Nephron (organoid): ENCODE measurements at regions not wholly inside any gene's neighbourhood (a gene's known extent, or its start where the extent isn't known, plus 50 kb on each side); places are given as distances from the start of the nearest gene placed in this dataset.
"Not testable (repeated sequence)": the region's sequence is repeated elsewhere in the genome, so short reads cannot be mapped to it uniquely, and the experiment has no call there.

ENCODE experiments used
- H3K27ac Mint-ChIP-seq, 3 experiments: 2 replicates each; pipeline ENCODE4 v1.8.0; 2020; ENCODE audit warnings: mixed read lengths in 3 of 3, mild to moderate bottlenecking in 2 of 3, moderate library complexity in 1 of 3
- H3K27me3 Mint-ChIP-seq: 2 replicates; pipeline ENCODE4 v1.8.0; 2021; ENCODE audit warnings: low read depth, mild to moderate bottlenecking, moderate library complexity, mixed read lengths
- H3K36me3 Mint-ChIP-seq: 2 replicates; pipeline ENCODE4 v1.8.0; 2020; ENCODE audit warnings: low read depth, mixed read lengths
- H3K4me1 Mint-ChIP-seq: 2 replicates; pipeline ENCODE4 v1.8.0; 2020; ENCODE audit warnings: mixed read lengths
- H3K4me3 Mint-ChIP-seq, 3 experiments: 2 replicates each; pipeline ENCODE4 v1.8.0; 2020; ENCODE audit warnings: mild to moderate bottlenecking in 3 of 3, mixed read lengths in 3 of 3, moderate library complexity in 2 of 3
- H3K9me3 Mint-ChIP-seq: 2 replicates; pipeline ENCODE4 v1.8.0; 2020; ENCODE audit warnings: mixed read lengths
- TF ChIP-seq, protein P1 (sequence below), 3 experiments: fragments of 200-600 bp; sonication (generic); IDR thresholded peaks; one replicate each; pipeline ENCODE4 v1.5.0; 2021; ENCODE audit warnings: antibody characterized with exemption in 3 of 3; ENCODE audit not compliant: unreplicated experiment in 3 of 3

DNA sequence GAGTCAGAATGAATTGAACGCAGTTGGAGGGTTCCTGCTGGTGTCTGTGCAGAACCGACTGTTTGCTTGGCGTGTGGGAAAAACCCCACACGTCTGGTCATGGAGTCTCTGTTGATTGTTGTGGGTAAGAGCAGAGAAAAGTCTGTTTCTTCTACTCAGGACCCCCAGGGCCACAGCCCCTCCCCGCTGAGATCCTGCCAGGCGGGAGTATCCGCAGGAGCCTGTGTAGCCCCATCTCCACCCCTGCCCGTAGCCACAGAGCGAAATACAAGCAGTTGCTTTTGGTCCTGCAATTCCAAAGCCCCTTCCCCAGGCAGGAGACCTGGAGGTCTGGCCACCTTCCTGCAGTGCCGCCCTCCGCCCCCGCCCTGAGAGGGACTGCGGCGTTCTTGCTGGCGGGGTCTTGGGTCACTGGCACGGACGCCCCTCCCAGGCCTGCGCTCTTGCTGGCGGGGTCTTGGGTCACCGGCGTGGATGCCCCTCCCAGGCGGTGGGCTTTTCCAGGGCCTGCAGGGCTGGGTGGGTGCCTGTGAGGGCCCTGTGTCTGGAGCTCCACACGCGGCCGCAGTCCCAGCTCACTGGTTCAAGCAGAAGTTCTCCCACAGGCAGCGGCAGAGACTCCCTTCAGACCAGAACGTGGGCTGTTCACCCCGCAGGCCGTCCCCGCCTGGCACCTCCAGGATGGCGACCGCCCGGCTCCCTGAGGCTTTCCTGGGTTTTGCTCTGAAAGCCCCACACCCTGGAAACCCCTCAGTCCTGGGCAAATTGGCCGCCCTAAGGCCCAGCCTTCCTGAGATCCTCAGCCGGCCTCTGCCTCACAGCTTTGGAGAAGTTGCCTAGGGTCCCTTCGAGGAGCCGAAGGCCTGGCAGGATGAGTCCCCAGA, 76.0 kb upstream of the CTDP1 start:
- Mint-ChIP-seq H3K27me3 (peaks cover 20% of the 10 kb centered on the region), H3K36me3 (no peaks in the 10 kb centered on the region)

DNA sequence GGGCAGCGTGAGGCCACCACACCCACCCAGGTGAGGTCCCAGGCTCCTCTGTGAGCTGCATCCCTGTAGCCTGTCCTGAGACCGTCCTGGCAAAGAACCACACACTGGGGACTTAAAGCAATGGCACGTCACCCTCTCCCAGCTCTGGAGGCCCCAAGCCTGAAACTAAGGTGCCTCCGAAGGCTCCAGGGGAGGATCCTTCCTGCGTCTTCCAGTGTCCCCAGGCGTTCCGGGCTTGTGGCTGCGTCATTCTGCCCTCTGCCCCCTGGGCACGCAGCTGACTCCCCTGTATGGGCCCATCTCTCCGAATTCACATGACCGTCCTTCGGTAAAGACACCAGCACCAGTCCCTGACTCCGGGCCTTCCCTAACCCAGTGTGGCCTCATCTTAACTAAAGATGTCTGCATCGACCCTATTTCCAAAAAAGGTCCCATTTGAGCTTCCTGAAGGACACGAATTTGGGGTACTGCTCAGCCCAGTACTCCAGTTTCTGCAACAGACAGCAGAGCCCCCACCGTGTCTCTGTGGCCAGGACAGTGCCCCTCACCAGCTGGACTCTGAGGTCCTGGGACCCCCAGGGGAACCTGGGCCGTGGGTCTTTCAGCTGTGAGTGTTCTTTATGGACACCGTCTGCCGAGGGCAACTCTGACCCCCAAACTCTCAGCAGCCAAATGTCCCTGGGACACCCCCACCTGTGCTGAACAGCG, 75.2 kb upstream of the CTDP1 start:
- no peaks in the 10 kb centered on the region for H3K9me3 Mint-ChIP-seq
- H3K27me3 Mint-ChIP-seq, result peaks cover 21% of the 10 kb centered on the region
- TF ChIP-seq, protein P1, sequence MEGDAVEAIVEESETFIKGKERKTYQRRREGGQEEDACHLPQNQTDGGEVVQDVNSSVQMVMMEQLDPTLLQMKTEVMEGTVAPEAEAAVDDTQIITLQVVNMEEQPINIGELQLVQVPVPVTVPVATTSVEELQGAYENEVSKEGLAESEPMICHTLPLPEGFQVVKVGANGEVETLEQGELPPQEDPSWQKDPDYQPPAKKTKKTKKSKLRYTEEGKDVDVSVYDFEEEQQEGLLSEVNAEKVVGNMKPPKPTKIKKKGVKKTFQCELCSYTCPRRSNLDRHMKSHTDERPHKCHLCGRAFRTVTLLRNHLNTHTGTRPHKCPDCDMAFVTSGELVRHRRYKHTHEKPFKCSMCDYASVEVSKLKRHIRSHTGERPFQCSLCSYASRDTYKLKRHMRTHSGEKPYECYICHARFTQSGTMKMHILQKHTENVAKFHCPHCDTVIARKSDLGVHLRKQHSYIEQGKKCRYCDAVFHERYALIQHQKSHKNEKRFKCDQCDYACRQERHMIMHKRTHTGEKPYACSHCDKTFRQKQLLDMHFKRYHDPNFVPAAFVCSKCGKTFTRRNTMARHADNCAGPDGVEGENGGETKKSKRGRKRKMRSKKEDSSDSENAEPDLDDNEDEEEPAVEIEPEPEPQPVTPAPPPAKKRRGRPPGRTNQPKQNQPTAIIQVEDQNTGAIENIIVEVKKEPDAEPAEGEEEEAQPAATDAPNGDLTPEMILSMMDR (IDR thresholded peaks at IDR 0.05; ENCODE audit: unreplicated experiment in 3 of 3), result no peak
- H3K27ac Mint-ChIP-seq, result peak overlapping the region; percentile 73 to 94 (median 94)
- no peak overlapping the region for H3K4me3 Mint-ChIP-seq
- no peaks in the 10 kb centered on the region for H3K36me3 Mint-ChIP-seq
- H3K4me1 Mint-ChIP-seq, result peaks cover 71% of the 10 kb centered on the region

More for the DNA sequence above, 76.0 kb upstream of the CTDP1 start:
- H3K4me1 Mint-ChIP-seq, result peaks cover 72% of the 10 kb centered on the region
- TF ChIP-seq, protein P1 (IDR thresholded peaks at IDR 0.05; ENCODE audit: unreplicated experiment in 3 of 3), result no peak
- no peaks in the 10 kb centered on the region for H3K9me3 Mint-ChIP-seq
- peak overlapping the region; percentile 57 to 73 (median 67) for H3K27ac Mint-ChIP-seq
- H3K4me3 Mint-ChIP-seq, result no peak overlapping the region

DNA sequence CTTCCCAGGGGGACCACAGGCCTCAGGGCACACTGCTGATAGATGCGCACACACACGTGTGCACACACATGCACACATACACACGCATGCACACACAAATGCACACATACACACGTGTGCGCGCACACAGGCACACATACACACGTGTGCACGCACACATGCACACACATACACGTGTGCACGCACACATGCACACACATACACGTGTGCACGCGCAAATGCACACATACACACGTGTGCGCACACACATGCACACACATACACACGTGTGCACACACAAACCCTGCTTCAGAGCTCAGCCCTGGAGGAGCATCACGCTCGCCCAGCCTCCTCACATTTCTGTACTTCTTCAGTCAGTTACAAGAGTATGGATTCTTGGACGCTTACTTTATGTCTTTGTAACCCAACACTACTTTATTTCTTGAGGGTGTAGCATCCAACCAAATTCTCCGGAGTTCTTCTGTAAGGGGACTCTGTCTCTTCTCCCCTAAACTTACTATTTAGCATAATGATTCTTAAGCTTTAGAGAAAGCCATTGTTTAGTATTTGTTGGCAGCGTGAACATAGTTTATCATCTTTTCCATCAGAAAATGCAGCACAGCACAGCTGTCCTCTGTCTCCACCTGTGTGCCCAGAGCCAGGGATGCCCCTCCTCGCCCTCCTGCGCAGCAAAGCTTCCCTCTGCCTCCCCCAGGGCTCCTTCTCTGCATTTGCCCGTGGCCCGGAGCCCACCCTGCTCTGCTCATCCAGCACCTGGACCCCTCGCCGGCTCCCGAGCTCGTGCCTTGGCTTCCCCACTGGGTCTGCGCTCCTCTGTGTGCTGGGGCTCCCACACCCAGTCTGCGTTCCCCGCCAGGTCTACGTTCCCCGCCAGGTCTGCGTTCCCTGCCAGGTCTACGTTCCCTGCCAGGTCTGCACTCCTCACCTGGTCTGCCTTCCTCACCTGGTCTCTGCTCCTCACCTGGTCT, 74.4 kb upstream of the CTDP1 start:
- Mint-ChIP-seq H3K4me3 (peak overlapping the region in 2 of 3 experiments; percentile 53 to 54), H3K4me1 (peaks cover 62% of the 10 kb centered on the region), H3K36me3 (no peaks in the 10 kb centered on the region), H3K9me3 (no peaks in the 10 kb centered on the region), H3K27me3 (peaks cover 21% of the 10 kb centered on the region), H3K27ac (peak overlapping the region; percentile 73 to 94 (median 94))
- TF ChIP-seq, protein P1 (IDR thresholded peaks at IDR 0.05; ENCODE audit: unreplicated experiment in 3 of 3), result no peak

DNA sequence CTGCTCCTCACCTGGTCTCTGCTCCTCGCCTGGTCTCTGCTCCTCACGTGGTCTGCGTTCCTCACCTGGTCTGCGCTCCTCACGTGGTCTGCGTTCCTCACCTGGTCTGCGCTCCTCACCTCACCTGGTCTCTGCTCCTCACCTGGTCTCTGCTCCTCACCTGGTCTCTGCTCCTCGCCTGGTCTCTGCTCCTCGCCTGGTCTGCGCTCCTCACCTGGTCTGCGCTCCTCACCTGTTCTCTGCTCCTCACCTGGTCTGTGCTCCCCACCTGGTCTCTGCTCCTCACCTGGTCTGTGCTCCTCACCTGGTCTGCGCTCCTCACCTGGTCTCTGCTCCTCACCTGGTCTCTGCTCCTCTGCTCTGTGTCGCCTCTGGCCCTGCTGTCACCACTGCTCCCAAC, 73.5 kb upstream of the CTDP1 start:
- peaks cover 21% of the 10 kb centered on the region for H3K27me3 Mint-ChIP-seq
- H3K27ac Mint-ChIP-seq, result peak overlapping the region; percentile 32 to 42 (median 35)
- not testable (repeated sequence) for H3K36me3 Mint-ChIP-seq, H3K9me3 Mint-ChIP-seq
- peaks cover 59% of the 10 kb centered on the region for H3K4me1 Mint-ChIP-seq
- peak overlapping the region in 1 of 3 experiments; percentile 12 for H3K4me3 Mint-ChIP-seq

DNA sequence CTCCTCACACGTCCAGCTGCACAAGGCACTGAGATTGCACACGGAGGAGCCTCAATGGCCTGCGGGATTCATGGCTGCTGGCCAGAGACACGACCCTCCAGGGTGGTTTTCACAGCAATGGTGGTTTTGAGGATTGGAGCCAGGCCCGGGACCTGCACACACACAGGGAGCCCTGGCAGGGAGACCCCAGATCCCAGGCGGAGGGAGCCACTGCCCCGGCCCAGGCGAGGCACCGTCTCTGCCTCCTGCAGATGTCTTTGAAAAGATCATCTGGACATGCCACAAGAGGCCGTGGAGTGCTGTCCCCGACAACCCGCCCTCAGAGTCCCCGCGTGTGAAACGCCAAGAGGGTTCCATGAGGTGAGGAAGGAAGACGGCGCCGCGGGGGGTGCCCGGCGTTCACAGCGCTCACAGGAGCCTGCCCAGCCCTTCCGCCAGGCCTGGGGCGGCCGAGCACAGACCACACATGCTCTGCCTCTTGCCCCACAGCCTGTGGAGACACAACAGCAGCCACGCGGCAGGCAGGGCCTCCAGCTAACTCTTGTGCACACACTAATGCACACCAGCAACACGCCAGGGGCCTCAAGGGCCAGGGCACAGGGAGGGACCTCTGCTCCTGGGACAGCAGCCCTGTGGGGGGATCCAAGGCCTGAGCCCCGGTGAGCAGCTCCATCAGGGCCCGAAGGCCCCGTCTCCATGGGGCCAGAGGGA, 72.8 kb upstream of the CTDP1 start:
- Mint-ChIP-seq H3K27ac (peak overlapping the region in 2 of 3 experiments; percentile 32 to 35), H3K36me3 (no peaks in the 10 kb centered on the region), H3K27me3 (peaks cover 18% of the 10 kb centered on the region), H3K4me3 (no peak overlapping the region), H3K9me3 (no peaks in the 10 kb centered on the region), H3K4me1 (peaks cover 54% of the 10 kb centered on the region)
- TF ChIP-seq, protein P1 (IDR thresholded peaks at IDR 0.05; ENCODE audit: unreplicated experiment in 3 of 3), result no peak
